ENCODE measurements at regions not wholly inside any gene's neighbourhood (a gene's known extent, or its start where the extent isn't known, plus 50 kb on each side); places are given as distances from the start of the nearest gene placed in this dataset.

DNA sequence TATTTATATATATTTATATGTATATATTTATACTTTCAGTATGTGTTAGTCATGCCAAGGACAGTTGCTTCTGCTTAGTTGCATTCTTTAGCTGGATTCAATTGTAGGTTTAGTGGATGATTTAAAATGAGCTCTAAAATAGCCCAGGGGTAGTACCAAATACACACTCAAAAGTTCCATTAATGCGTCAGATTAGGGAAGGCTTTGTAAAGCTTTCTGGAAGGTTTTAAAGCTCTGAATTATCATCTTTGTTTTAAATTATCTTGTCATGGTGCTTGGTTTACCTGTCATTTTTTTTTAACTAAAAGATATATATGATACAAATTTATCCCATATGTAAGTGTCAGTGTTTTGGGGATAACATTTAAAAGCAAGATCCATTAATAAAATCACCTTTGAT lies 242.7 kb upstream of the ADAMTS5 start:
- Histone ChIP-seq H3K27me3 (ENCODE audit: insufficient read depth, low read length) (no peaks in the 10 kb centered on the region), H3K36me3 (ENCODE audit: insufficient read depth, low read length) (no peaks in the 10 kb centered on the region), H3K4me3 (ENCODE audit: low read length in 2 of 2) (no peak overlapping the region), H3K4me1 (ENCODE audit: insufficient read depth, low read length) (no peaks in the 10 kb centered on the region), H3K27ac (ENCODE audit: low read depth, low read length) (no peak overlapping the region), H3K9me3 (ENCODE audit: control insufficient read depth in 1 of 2, low read length in 2 of 2) (no peaks in the 10 kb centered on the region)
- intact Hi-C loops (cut with micrococcal nuclease) = no loop called here
- no peaks in the 10 kb centered on the region for H3K27me3 Mint-ChIP-seq
- CTCF ChIA-PET (ENCODE audit: partially characterized antibody) = no interaction called here
- H3K4me1 Mint-ChIP-seq = no peaks in the 10 kb centered on the region
- no peak for DNase-seq
- no peak overlapping the region for H3K4me3 Mint-ChIP-seq
- H3K36me3 Mint-ChIP-seq = no peaks in the 10 kb centered on the region
- peaks cover 0 to 9% (median 5%) of the 10 kb centered on the region in 8 donors for H3K9me3 Mint-ChIP-seq
- H3K27ac Mint-ChIP-seq = no peak overlapping the region
- POLR2A ChIA-PET (ENCODE audit: partially characterized antibody) = no interaction called here

GRCh38 chr21:27206368-27206982 lies 239.6 kb upstream of the ADAMTS5 start:
- no peak overlapping the region for H3K4me3 Mint-ChIP-seq

GRCh38 chr21:27202301-27202700 lies 235.4 kb upstream of the ADAMTS5 start:
- no peaks in the 10 kb centered on the region for H3K36me3 Mint-ChIP-seq
- no peak overlapping the region for H3K27ac ChIP-seq (ENCODE audit: low read depth, low read length)
- no peaks in the 10 kb centered on the region for H3K4me1 Mint-ChIP-seq
- no peaks in the 10 kb centered on the region for H3K36me3 ChIP-seq (ENCODE audit: insufficient read depth, low read length)
- peaks cover 0 to 14% (median under 1%) of the 10 kb centered on the region in 8 donors for H3K9me3 Mint-ChIP-seq
- H3K4me3 ChIP-seq (ENCODE audit: low read length in 2 of 2) = no peak overlapping the region
- POLR2A ChIA-PET (ENCODE audit: partially characterized antibody) = no interaction called here
- intact Hi-C loops (cut with micrococcal nuclease) = no loop called here
- DNase-seq = no peak
- no peak overlapping the region for H3K27ac Mint-ChIP-seq
- no peaks in the 10 kb centered on the region for H3K9me3 ChIP-seq (ENCODE audit: control insufficient read depth in 1 of 2, low read length in 2 of 2)
- no peaks in the 10 kb centered on the region for H3K27me3 ChIP-seq (ENCODE audit: insufficient read depth, low read length)
- H3K4me3 Mint-ChIP-seq = no peak overlapping the region
- no peaks in the 10 kb centered on the region for H3K27me3 Mint-ChIP-seq
- no peaks in the 10 kb centered on the region for H3K4me1 ChIP-seq (ENCODE audit: insufficient read depth, low read length)
- CTCF ChIA-PET (ENCODE audit: partially characterized antibody) = no interaction called here

More at GRCh38 chr21:27206368-27206982, 239.6 kb upstream of the ADAMTS5 start:
- Histone ChIP-seq H3K27ac (ENCODE audit: low read depth, low read length) (no peak overlapping the region), H3K4me1 (ENCODE audit: insufficient read depth, low read length) (no peaks in the 10 kb centered on the region), H3K4me3 (ENCODE audit: low read length in 2 of 2) (no peak overlapping the region), H3K36me3 (ENCODE audit: insufficient read depth, low read length) (no peaks in the 10 kb centered on the region), H3K27me3 (ENCODE audit: insufficient read depth, low read length) (no peaks in the 10 kb centered on the region), H3K9me3 (ENCODE audit: control insufficient read depth in 1 of 2, low read length in 2 of 2) (no peaks in the 10 kb centered on the region)
- intact Hi-C loops (cut with micrococcal nuclease) = no loop called here
- CTCF ChIA-PET (ENCODE audit: partially characterized antibody) = no interaction called here
- H3K27me3 Mint-ChIP-seq = no peaks in the 10 kb centered on the region
- DNase-seq = no peak
- H3K27ac Mint-ChIP-seq = no peak overlapping the region
- H3K36me3 Mint-ChIP-seq = no peaks in the 10 kb centered on the region
- H3K9me3 Mint-ChIP-seq = peaks cover 3 to 6% (median 5%) of the 10 kb centered on the region in 8 donors
- no peaks in the 10 kb centered on the region for H3K4me1 Mint-ChIP-seq
- POLR2A ChIA-PET (ENCODE audit: partially characterized antibody) = no interaction called here

GRCh38 chr21:27201197-27201596 lies 234.3 kb upstream of the ADAMTS5 start:
- Histone ChIP-seq H3K4me1 (ENCODE audit: insufficient read depth, low read length) (no peaks in the 10 kb centered on the region), H3K4me3 (ENCODE audit: low read length in 2 of 2) (no peak overlapping the region), H3K27me3 (ENCODE audit: insufficient read depth, low read length) (no peaks in the 10 kb centered on the region), H3K36me3 (ENCODE audit: insufficient read depth, low read length) (no peaks in the 10 kb centered on the region), H3K9me3 (ENCODE audit: control insufficient read depth in 1 of 2, low read length in 2 of 2) (no peaks in the 10 kb centered on the region), H3K27ac (ENCODE audit: low read depth, low read length) (no peak overlapping the region)
- no peaks in the 10 kb centered on the region for H3K36me3 Mint-ChIP-seq
- H3K27me3 Mint-ChIP-seq = no peaks in the 10 kb centered on the region
- intact Hi-C loops (cut with micrococcal nuclease) = no loop called here
- H3K4me3 Mint-ChIP-seq = no peak overlapping the region
- H3K9me3 Mint-ChIP-seq = peaks cover 0 to 14% (median 0%) of the 10 kb centered on the region in 8 donors
- CTCF ChIA-PET (ENCODE audit: partially characterized antibody) = no interaction called here
- DNase-seq = no peak
- no peaks in the 10 kb centered on the region for H3K4me1 Mint-ChIP-seq
- no peak overlapping the region for H3K27ac Mint-ChIP-seq
- POLR2A ChIA-PET (ENCODE audit: partially characterized antibody) = no interaction called here

GRCh38 chr21:27196651-27197050 lies 229.8 kb upstream of the ADAMTS5 start:
- no peaks in the 10 kb centered on the region for H3K36me3 ChIP-seq (ENCODE audit: insufficient read depth, low read length)
- peaks cover 0 to 10% (median 2%) of the 10 kb centered on the region in 8 donors for H3K9me3 Mint-ChIP-seq
- DNase-seq = no peak
- no peak overlapping the region for H3K4me3 Mint-ChIP-seq
- H3K27ac Mint-ChIP-seq = no peak overlapping the region
- H3K4me3 ChIP-seq (ENCODE audit: low read length in 2 of 2) = no peak overlapping the region
- H3K27me3 ChIP-seq (ENCODE audit: insufficient read depth, low read length) = no peaks in the 10 kb centered on the region
- H3K4me1 ChIP-seq (ENCODE audit: insufficient read depth, low read length) = no peaks in the 10 kb centered on the region
- CTCF ChIA-PET (ENCODE audit: partially characterized antibody) = no interaction called here
- no peak overlapping the region for H3K27ac ChIP-seq (ENCODE audit: low read depth, low read length)
- no peaks in the 10 kb centered on the region for H3K36me3 Mint-ChIP-seq
- POLR2A ChIA-PET (ENCODE audit: partially characterized antibody) = no interaction called here
- no peaks in the 10 kb centered on the region for H3K4me1 Mint-ChIP-seq
- no peaks in the 10 kb centered on the region for H3K9me3 ChIP-seq (ENCODE audit: control insufficient read depth in 1 of 2, low read length in 2 of 2)
- H3K27me3 Mint-ChIP-seq = no peaks in the 10 kb centered on the region
- intact Hi-C loops (cut with micrococcal nuclease) = no loop called here

GRCh38 chr21:27192281-27192949 lies 225.5 kb upstream of the ADAMTS5 start:
- no peak overlapping the region for H3K4me3 Mint-ChIP-seq
- H3K36me3 ChIP-seq (ENCODE audit: insufficient read depth, low read length) = no peaks in the 10 kb centered on the region
- H3K27ac Mint-ChIP-seq = no peak overlapping the region
- H3K27me3 ChIP-seq (ENCODE audit: insufficient read depth, low read length) = no peaks in the 10 kb centered on the region
- H3K4me1 Mint-ChIP-seq = no peaks in the 10 kb centered on the region
- H3K9me3 ChIP-seq (ENCODE audit: control insufficient read depth in 1 of 2, low read length in 2 of 2) = no peaks in the 10 kb centered on the region
- no peak overlapping the region for H3K4me3 ChIP-seq (ENCODE audit: low read length in 2 of 2)
- H3K27ac ChIP-seq (ENCODE audit: low read depth, low read length) = no peak overlapping the region
- ChIA-PET POLR2A (ENCODE audit: partially characterized antibody) (no interaction called here), CTCF (ENCODE audit: partially characterized antibody) (no interaction called here)
- intact Hi-C loops (cut with micrococcal nuclease) = no loop called here
- peaks cover 0 to 7% (median 0%) of the 10 kb centered on the region in 8 donors for H3K9me3 Mint-ChIP-seq
- no peaks in the 10 kb centered on the region for H3K27me3 Mint-ChIP-seq
- H3K36me3 Mint-ChIP-seq = no peaks in the 10 kb centered on the region
- DNase-seq = no peak
- H3K4me1 ChIP-seq (ENCODE audit: insufficient read depth, low read length) = no peaks in the 10 kb centered on the region

- CTCF ChIA-PET (ENCODE audit: partially characterized antibody) = no interaction called here
- POLR2A ChIA-PET (ENCODE audit: partially characterized antibody) = no interaction called here
These were observed 223.7 kb upstream of the ADAMTS5 start for GRCh38 chr21:27190601-27191000.

More at GRCh38 chr21:27190601-27191000, 223.7 kb upstream of the ADAMTS5 start:
- no peak overlapping the region for H3K4me3 Mint-ChIP-seq
- Histone ChIP-seq H3K36me3 (ENCODE audit: insufficient read depth, low read length) (no peaks in the 10 kb centered on the region), H3K27me3 (ENCODE audit: insufficient read depth, low read length) (no peaks in the 10 kb centered on the region), H3K4me3 (ENCODE audit: low read length in 2 of 2) (no peak overlapping the region), H3K4me1 (ENCODE audit: insufficient read depth, low read length) (no peaks in the 10 kb centered on the region), H3K9me3 (ENCODE audit: control insufficient read depth in 1 of 2, low read length in 2 of 2) (peaks cover 0 to 4% of the 10 kb centered on the region in 2 donors), H3K27ac (ENCODE audit: low read depth, low read length) (no peak overlapping the region)
- H3K4me1 Mint-ChIP-seq = no peaks in the 10 kb centered on the region
- peaks cover 0 to 7% (median 2%) of the 10 kb centered on the region in 8 donors for H3K9me3 Mint-ChIP-seq
- intact Hi-C loops (cut with micrococcal nuclease) = no loop called here
- H3K27ac Mint-ChIP-seq = no peak overlapping the region
- no peaks in the 10 kb centered on the region for H3K27me3 Mint-ChIP-seq
- H3K36me3 Mint-ChIP-seq = no peaks in the 10 kb centered on the region
- no peak for DNase-seq

Data from CD4-positive, alpha-beta memory T cell (primary cell).